HG03575 (cell line): ENCODE measurements at regions not wholly inside any gene's neighbourhood (a gene's known extent, or its start where the extent isn't known, plus 50 kb on each side); places are given as distances from the start of the nearest gene placed in this dataset.
"Not testable (repeated sequence)": the region's sequence is repeated elsewhere in the genome, so short reads cannot be mapped to it uniquely, and the experiment has no call there.

Source experiments
- ATAC-seq: cut with Tn5 transposase; IDR thresholded peaks from one replicate; pipeline ENCODE4 v1.9.1; 2021; ENCODE audit not compliant: unreplicated experiment, insufficient number of reproducible peaks, low FRiP score; ENCODE audit errors: extremely low read depth

- no peak for ATAC-seq
Measured at GRCh38 chr7:69438584-69439412, 159.5 kb upstream of the AUTS2 start.

GRCh38 chr7:69439636-69440325 is 158.5 kb upstream of the AUTS2 start:
- ATAC-seq = no peak

DNA sequence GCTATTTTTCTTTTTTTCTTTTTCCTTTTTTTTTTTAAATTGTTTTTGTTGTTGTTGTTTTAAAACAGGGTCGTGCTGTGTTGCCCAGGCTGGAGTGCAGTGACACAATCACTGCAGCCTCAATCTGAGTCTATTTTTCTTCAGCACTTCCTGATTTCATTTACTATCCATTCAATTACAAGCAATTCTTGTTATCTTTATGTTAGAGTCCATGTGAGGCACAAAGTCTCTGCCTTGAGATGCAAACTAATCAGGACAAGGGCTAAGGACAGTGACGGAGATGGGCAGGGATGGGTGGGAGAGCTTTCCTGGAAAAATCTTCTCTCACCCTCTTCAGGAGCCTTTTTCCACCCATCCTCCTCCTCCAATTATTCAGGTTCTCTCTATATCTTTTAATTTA is 157.3 kb upstream of the AUTS2 start:
- ATAC-seq = no peak

DNA sequence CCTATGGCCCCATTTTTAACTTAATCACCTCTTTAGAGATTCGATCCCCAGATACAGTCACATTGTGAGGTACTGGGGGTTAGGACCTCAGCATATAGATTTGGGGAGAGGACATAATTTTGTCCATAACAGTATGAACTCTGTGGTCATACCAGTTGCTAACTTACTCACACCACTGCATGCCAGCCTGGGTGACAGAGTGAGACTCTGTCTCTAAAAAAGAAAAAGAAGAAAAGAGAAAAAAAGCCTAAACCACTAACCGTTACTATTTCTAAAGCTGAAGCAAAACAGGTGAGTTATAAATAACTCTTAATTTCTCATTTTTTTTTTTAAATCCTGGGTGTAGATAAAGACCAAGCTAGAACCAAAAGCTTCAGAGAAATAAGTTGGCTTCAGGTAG is 155.1 kb upstream of the AUTS2 start:
- ATAC-seq = no peak

DNA sequence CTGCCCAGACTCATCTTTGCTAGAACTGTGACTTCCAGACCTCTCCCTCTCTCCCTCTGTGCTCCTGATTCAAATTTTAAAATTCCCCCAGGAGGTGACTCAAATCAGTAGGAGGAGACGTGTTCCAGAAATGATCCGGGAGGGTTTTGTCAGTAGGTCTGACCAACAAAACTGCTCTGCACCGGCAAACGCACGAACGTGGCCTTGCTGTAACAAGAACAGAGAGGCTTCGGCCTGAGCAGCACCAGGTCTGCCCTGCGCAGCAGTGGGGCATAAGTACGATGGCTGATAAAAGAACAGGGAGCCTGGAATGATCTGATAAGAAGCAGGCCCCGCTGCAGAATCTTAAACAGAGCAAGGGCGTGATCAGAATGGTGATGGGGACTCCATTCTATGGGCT is 152.7 kb upstream of the AUTS2 start:
- no peak for ATAC-seq

DNA sequence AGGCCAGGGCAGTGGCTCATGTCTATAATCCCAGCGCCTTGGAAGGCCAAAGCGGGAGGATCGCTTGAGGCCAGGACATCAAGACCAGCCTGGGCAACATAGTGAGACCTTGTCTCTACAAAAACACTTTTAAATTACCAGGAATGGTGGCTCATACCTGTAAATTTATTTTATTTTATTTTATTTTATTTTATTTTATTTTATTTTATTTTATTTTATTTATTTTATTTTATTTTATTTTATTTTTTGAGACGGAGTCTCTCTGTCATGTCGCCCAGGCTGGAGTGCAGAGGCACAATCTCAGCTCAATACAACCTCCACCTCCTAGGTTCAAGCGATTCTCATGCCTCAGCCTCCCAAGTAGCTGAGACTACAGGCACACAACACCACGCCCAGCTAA is 152.1 kb upstream of the AUTS2 start:
- ATAC-seq = not testable (repeated sequence)

- ATAC-seq = no peak
Measured at GRCh38 chr7:69448071-69448470, 150.2 kb upstream of the AUTS2 start.

DNA sequence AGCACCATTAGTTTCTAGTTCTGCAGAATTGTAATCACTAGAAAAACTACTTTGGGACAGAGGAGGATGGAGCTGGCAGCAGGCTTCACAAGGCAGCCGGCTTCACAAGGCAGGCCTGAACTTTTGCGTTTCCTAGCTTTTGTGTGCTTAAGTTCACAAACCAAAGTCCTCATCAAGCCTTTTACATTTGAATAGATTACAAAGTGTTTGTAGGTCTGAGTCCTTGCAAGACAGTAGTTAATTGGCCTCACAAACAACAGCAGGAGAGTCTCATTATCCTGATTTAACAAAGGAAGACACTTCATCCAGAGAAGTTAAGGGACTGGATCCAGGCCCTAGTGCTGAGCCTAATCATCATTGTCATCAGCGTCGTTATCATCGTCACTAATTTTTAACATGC is 147.8 kb upstream of the AUTS2 start:
- ATAC-seq = no peak

DNA sequence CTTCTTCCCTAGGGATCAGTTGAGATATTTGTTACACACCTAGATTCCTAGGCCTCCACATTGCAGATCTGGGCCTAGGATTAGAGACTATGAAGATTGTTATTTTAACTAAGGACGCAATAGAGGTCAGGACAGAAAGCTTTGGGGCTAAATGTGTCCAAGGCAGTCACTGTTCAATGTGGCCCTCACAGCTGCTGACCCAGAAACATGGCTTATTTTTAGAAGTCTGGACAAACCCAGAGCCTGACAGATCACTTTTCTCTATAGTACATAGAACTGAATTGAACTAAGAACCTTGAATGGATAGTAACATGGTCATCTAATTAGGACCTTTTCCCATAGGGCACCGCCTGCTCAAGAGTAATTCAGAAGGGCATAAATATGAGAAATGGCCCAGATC is 146.6 kb upstream of the AUTS2 start:
- no peak for ATAC-seq

- no peak for ATAC-seq
Measured at GRCh38 chr7:69452797-69453196, 145.5 kb upstream of the AUTS2 start.

- ATAC-seq = no peak
Measured at GRCh38 chr7:69457595-69458504, 140.4 kb upstream of the AUTS2 start.

- no peak for ATAC-seq
Measured at GRCh38 chr7:69464035-69464434, 134.2 kb upstream of the AUTS2 start.

DNA sequence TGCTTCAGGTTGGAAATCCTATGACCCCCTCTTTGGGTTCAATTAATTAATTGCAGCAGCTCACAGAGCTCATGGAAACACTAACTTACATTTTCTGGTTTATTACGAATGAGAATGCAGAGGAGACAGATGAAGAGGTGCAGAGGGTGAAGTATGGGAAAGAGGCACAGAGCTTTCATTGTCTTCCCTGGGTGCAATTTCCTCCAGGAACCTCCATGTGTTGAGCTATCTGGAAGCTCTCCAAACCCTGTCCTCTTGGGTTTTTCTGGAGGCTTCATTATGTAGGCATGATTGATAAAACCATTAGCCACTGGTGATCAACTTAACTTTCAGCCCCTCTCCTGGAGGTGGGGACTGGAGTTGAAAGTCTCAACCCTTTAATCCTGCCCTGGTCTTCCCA is 133.0 kb upstream of the AUTS2 start:
- ATAC-seq = no peak

DNA sequence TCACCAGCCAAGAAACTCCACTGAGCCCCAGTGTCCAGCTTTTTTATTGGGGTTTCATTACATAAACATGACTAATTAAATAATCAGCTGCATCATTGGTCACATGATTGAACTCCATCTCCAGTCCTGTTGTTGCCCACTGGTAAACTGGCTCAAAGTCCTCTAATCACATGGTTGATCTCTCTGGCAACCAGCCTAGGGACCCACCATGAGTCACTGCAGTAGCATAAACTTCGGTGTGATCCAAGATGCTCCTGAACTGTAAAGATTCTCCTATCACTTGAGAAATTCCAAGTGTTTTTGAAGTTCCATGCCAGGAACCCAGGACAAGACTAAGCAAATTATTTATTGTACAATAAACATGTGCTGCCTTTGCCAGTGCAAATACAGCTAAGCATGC is 130.4 kb upstream of the AUTS2 start:
- no peak for ATAC-seq

DNA sequence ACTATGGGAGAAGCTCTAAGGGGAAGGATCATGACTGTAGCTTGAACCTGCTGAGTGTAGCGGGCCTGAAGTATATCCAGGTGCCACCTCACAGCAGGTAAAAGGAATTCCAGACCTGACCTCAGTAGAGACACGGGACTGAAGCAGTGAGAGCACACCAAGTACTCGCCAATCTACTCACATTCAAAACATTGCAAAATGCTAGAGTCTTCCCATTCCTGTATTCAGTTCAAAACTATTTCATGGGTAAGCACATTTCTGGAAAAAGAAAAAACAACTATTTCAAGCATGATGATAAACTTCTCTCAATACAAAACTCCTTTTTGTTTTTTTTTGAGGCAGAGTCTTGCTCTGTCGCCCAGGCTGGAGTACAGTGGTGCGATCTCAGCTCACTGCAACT is 121.9 kb upstream of the AUTS2 start:
- ATAC-seq = no peak

DNA sequence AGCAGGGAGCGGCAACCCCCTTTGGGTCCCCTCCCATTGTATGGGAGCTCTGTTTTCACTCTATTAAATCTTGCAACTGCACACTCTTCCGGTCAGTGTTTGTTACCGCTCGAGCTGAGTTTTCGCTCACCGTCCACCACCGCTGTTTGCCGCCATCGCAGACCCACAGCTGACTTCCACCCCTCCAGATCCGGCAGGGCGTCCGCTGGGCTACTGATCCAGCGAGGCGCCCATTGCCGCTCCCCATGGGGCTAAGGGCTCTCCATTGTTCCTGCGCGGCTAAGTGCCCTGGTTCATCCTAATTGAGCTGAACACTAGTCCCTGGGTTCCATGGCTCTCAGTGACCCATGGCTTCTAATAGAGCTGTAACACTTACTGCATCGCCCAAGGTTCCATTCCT is 115.6 kb upstream of the AUTS2 start:
- no peak for ATAC-seq

GRCh38 chr7:69489533-69489932 is 108.7 kb upstream of the AUTS2 start:
- no peak for ATAC-seq

DNA sequence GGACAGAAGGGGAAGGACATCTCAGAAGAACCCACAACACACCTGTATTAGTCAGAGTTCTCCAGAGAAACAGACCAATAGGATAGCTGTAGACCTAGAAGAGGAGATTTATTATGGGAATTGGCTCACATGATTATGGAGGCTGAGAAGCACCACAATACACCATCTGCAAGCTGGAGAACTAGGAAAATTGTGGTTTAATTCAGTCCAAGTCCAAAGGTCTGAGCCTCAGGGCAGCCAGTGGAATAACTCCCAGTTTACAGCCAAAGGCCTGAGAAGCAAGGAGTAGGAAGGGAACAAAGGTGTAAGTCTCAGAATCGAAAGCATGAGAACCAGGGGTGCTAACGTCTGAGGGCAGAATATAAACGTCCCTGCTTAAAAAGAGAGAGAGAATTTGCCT is 99.6 kb upstream of the AUTS2 start:
- no peak for ATAC-seq

- ATAC-seq = no peak
Measured at GRCh38 chr7:69502358-69502757, 95.9 kb upstream of the AUTS2 start.
